CD4-positive, alpha-beta T cell treated with Interleukin-15 for 4 hours (primary cell): ENCODE measurements at regions not wholly inside any gene's neighbourhood (a gene's known extent, or its start where the extent isn't known, plus 50 kb on each side); places are given as distances from the start of the nearest gene placed in this dataset.

Experiments
- DNase-seq: peaks from one replicate; pipeline ENCODE4 v3.0.0-alpha.2; 2020; ENCODE audit warnings: low spot score

DNA sequence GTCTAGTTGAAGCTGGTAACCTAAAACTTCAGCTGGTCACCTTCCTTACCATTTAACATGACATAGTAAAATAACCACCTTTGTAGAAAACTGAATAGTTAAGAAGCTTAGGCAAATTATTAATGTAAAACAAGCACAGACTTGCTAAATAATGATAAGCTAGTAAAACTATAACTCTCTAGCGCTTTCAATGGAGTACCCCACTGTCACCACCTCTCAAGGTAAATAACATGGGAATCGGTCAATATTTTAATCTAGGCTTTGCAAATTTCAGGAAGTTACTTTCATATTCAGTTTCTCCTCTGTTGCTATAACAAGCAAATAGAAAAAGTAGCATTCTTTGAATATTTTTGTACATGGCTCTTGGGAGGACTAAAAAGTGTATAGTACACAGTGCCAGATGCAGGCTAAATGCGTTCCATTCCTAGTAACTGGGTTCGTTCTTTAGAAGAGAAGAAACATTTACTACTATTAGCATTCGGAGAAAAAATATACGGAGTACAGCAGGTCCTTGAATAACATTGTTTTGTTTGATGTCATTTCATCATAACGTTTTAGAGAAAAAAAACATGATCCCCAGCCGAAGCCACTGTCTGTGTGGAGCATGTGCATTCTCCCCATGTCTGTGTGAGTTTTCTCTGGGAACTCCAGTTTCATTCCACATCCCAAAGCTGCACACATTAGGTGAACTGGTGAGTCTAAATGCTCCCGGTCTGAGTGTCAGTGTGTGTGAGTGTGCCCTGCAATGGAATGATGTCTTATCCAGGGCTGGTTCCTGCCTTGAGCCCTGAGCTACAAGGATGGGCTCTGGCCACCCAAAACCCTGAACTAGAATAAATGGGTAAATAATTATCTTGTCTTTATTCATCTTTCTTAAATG, 52.5 kb downstream of the EPRS1 start:
- DNase-seq, result no peak

DNA sequence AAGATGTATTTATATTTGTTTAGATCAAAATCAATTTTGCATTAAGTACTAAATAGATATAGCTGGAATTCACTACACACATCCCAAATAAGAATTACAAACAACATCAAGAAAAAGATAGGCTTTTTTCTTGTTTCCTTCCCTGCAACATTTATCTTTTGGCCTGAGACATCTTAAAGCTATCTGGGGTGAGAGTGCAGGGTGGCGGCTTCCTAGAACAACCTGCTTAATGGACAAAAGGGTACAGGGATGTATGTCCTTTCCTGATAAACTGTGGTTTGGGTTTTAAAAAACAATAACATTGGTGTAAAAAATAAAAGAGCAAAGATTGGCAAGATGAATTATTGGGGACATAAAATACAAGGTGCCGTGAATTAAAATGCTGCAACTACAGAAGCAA, 54.4 kb downstream of the EPRS1 start:
- DNase-seq, result no peak

DNA sequence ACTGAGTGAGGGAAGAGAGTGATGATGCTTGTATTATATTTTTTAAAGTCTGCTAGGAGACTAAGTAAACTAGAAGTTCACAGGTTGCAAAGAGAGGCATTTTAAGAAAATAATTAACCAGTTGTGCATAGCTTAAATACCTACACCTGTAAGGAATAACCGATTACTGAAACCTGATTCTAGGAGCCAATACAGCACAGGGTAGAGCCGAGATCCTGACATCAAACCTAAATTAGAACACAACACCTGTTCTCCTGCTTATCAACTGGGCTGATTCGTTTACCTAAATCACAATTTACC, 54.8 kb downstream of the EPRS1 start:
- no peak for DNase-seq

DNA sequence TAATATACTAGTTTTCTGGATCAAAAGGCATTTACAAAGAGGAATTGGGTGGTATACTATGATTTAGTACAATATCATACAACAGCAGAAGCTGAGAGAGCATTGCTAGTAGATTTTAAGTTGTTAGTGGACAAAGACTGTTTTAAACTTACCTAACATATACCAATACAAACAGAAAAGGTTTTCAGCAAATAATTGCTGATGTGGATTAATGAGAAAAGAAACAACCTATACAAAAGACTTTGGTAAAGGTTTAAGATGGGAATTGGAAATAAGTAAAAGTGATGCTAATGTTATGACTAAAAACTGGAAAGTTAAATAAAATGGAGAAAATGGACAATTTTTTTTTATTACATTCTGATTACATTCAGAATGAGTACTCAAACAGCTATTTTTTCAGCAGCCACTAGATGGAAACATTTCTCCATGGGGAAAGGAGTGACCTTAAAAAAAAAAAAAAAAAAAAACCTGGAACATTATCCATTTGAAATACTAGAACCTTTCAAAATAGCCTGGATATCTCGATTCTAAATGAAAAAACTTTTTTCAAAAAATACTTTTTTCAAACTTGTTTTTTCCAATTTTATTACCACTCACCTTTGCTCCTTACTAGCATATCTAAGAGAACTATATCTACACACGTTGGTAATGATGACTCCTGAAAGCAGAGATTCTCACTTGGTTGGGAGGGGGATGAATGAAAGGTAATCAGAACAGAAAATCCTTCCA, 55.4 kb downstream of the EPRS1 start:
- DNase-seq, result peak; percentile 10

DNA sequence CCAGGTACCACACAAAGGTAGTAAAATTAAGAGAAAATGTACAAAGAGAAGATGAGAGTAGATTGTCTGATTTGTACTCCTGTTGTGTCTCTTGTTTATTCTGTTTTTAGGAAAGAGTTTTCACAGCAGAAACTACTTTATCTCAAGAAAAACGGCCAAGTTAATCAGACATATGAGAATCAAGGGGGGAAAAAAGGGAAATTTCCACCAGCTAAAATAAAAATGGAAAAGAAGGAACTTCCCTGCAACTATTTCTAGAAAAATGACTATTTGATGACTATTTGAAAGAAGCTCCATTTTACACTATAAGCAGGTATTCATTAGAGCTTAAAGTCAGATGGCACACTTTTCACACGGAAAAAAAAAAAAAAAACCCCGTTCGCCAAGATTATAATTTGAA, 56.5 kb downstream of the EPRS1 start:
- DNase-seq, result no peak

DNA sequence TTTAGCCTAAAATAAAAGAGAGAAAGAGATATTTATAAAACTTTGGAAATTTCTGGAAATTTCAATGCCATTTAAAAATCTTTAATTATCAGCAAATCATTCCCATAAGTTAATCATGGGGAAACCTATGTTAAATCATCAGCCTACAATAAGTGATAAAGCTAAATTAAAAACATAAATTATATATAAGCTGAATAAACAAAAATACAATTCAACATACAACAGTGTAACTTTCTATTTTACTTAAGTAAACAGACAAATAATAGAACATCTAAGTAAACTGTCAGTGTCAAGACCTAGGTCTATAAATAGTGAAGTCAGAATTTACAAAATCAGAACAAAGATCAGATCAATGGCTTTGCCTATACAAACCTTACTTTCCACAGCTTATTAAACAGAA, 57.5 kb downstream of the EPRS1 start:
- DNase-seq, result no peak

DNA sequence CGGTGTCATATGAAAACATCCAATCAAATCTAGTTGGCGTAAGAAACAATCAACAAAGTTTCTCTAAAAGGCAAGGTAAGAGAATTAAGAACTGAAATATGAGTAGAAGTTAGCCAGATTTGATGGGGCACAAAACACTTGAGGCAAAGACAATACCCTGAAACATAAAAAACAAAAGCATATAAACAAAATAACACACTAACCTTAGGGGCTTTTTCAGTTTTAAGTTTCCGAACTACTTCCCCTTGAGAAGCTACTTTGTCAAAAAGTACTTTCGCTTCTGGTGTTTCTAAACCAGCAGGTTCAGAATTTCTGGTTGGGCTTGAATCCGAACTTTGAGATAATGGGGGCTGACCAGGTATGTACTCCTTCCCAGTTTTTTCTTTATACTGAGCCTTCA, 57.9 kb downstream of the EPRS1 start:
- no peak for DNase-seq

DNA sequence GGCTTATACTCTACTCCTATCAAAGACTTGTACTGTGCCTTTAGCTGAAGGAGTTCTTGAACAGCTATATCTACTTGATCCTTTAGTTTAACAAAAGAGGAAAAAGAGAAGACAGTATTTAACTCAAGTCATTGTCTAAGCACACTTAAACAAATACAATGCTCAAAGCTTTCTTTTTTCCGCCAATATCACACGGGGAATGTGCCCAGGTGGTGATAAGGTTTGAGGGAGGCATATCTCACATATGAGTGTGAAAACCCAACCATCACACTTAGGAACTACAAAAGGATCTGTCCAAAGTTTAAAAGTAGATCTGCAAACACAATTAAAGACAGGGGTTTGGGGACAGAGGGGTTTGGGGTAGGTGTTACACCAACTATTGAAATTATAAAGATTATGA, 59.0 kb upstream of the SLC30A10 start:
- no peak for DNase-seq

DNA sequence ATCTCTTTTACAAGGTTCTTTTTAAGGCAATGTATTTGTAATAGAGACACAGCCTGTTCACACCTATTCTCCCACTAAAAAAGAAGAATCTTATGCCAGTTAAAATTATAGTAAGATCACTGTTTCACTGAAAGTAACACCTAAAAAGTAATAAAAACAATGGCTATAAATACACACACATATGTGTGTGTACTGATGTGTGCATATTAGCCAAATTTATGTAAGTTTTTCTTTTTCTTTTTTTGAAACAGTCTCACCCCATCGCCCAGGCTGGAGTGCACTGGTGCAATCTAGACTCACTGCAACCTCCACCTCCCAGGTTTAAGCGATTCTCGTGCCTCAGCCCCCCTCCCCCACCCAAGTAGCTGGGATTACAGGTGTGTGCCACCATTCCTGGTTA, 56.8 kb upstream of the SLC30A10 start:
- DNase-seq, result no peak
